ENCODE measurements at regions not wholly inside any gene's neighbourhood (a gene's known extent, or its start where the extent isn't known, plus 50 kb on each side); places are given as distances from the start of the nearest gene placed in this dataset.

GRCh38 chr11:119522609-119523008, 99.6 kb upstream of the THY1 start:
- TF ChIP-seq CTCF (IDR thresholded peaks at IDR 0.05) (no peak), EP300 (IDR thresholded peaks at IDR 0.05) (no peak), POLR2A (IDR thresholded peaks at IDR 0.05) (no peak), POLR2AphosphoS5 (IDR thresholded peaks at IDR 0.05) (no peak)
